ENCODE measurements at regions not wholly inside any gene's neighbourhood (a gene's known extent, or its start where the extent isn't known, plus 50 kb on each side); places are given as distances from the start of the nearest gene placed in this dataset.

DNA sequence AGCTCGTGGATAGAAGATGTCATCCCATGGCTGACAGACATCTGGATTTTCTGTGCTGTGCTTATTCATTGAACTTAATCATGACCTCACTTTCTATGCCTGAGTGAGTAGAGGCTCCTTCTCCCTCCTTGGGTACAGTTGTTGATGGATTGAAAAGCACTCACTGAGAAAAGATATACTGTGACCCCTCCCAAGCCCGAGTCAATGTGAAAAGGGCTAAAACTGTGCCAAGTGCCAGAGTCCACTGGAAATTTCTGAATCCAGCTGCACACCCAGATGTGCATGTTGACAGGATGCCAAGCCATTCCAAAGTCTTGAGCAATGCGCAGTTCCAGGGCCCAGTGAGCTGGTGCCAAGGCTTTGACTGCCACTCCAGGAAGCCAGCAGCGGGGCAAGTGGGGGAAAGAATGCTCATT lies 473.0 kb downstream of the NTRK2 start:
- H3K27me3 ChIP-seq: no peaks in the 10 kb centered on the region
- no peak for TF ChIP-seq CTCF (IDR thresholded peaks at IDR 0.05; ENCODE audit: low read depth, low read length)

GRCh38 chr9:85137696-85138095 lies 468.2 kb downstream of the NTRK2 start:
- no peak for TF ChIP-seq CTCF (IDR thresholded peaks at IDR 0.05; ENCODE audit: low read depth, low read length)
- Histone ChIP-seq H3K36me3 (no peaks in the 10 kb centered on the region), H3K27me3 (no peaks in the 10 kb centered on the region), H3K9me3 (no peaks in the 10 kb centered on the region), H3K4me1 (no peaks in the 10 kb centered on the region), H3K4me3 (ENCODE audit: low read depth, low read length) (no peak overlapping the region)
- DNase-seq: no peak

More for the DNA sequence above, 473.0 kb downstream of the NTRK2 start:
- Histone ChIP-seq H3K9me3 (no peaks in the 10 kb centered on the region), H3K4me1 (no peaks in the 10 kb centered on the region), H3K36me3 (no peaks in the 10 kb centered on the region), H3K4me3 (ENCODE audit: low read depth, low read length) (no peak overlapping the region)
- DNase-seq: no peak

DNA sequence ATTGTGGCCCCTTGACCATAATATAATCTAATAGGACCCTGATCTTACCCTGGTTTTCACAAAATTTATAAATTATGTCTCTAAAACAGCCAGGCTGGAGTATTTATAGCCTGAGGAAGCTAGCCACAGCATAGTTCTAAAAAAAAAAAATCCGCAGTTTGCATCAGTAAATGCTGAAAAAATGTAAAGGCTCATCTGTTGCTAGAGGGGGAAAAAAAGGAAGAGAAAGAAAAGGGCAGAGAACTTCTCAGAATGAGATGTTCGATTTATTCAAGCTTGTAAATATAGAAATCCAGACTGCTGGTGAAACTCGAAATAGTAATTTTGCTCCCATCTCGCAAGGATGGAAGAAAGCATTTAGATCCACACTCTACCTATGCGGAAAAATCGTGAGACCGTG lies 467.5 kb downstream of the NTRK2 start:
- TF ChIP-seq CTCF (IDR thresholded peaks at IDR 0.05; ENCODE audit: low read depth, low read length): no peak
- H3K4me1 ChIP-seq: no peaks in the 10 kb centered on the region
- H3K4me3 ChIP-seq (ENCODE audit: low read depth, low read length): no peak overlapping the region
- no peaks in the 10 kb centered on the region for H3K36me3 ChIP-seq
- H3K27me3 ChIP-seq: no peaks in the 10 kb centered on the region
- H3K9me3 ChIP-seq: no peaks in the 10 kb centered on the region
- no peak for DNase-seq

DNA sequence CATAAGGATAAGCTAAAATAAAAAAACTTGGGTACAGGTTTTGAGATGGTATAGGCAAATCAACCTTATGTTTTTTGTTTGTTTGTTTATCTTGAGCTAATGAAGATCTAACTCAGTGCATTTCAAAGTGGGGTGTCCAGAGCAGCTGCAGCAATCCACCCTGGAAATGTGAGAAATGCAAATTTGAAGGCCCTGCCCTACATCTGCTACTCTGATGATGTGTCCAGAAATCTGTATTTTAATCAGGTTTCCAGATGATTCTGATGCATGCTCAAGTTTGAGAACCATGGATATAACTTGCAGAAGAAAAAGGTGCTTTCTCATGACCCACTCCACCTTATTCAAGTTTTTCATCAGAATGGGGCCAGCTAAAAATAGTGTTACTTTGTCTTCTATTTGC lies 467.0 kb downstream of the NTRK2 start:
- Histone ChIP-seq H3K36me3 (no peaks in the 10 kb centered on the region), H3K27me3 (no peaks in the 10 kb centered on the region), H3K9me3 (no peaks in the 10 kb centered on the region), H3K4me1 (no peaks in the 10 kb centered on the region), H3K4me3 (ENCODE audit: low read depth, low read length) (no peak overlapping the region)
- no peak for DNase-seq
- no peak for TF ChIP-seq CTCF (IDR thresholded peaks at IDR 0.05; ENCODE audit: low read depth, low read length)

- H3K9me3 ChIP-seq: no peaks in the 10 kb centered on the region
- DNase-seq: no peak
- no peaks in the 10 kb centered on the region for H3K27me3 ChIP-seq
- no peaks in the 10 kb centered on the region for H3K36me3 ChIP-seq
- no peak overlapping the region for H3K4me3 ChIP-seq (ENCODE audit: low read depth, low read length)
- TF ChIP-seq CTCF (IDR thresholded peaks at IDR 0.05; ENCODE audit: low read depth, low read length): no peak
- H3K4me1 ChIP-seq: no peaks in the 10 kb centered on the region
These were observed 461.2 kb downstream of the NTRK2 start for GRCh38 chr9:85130764-85131163.

- TF ChIP-seq CTCF (IDR thresholded peaks at IDR 0.05; ENCODE audit: low read depth, low read length): no peak
- no peaks in the 10 kb centered on the region for H3K9me3 ChIP-seq
- no peaks in the 10 kb centered on the region for H3K27me3 ChIP-seq
- H3K4me3 ChIP-seq (ENCODE audit: low read depth, low read length): no peak overlapping the region
- no peaks in the 10 kb centered on the region for H3K36me3 ChIP-seq
- DNase-seq: no peak
- no peaks in the 10 kb centered on the region for H3K4me1 ChIP-seq
These were observed 460.7 kb downstream of the NTRK2 start for GRCh38 chr9:85130260-85130659.
